ENCODE measurements at regions not wholly inside any gene's neighbourhood (a gene's known extent, or its start where the extent isn't known, plus 50 kb on each side); places are given as distances from the start of the nearest gene placed in this dataset.
A peak's percentile ranks its signal among the peaks of the same experiment; 100 is the strongest.

DNA sequence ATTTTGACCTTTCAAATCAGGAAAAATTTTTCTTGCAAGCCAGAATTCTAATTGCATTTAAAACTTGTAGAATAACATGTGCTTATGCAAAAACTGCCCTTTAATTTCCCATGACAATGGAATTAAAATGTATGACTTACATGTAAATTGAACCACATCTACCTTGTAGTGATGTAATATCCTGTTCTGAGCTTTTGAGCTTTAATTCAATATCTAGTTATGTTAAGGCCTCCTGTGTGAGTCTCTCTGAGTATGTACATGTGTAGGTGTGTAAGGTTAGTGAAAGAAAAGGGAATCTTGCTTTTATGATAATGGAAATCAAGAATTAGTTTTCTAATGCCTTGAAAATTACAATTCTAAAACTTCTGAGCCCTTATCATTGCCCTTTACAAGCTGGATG lies 344.8 kb upstream of the AKR1E2 start:
- ATAC-seq (no peak), DNase-seq (no peak)
- no peaks in the 10 kb centered on the region for H3K27me3 ChIP-seq (ENCODE audit: control insufficient read depth, insufficient read depth, low read length)
- no peaks in the 10 kb centered on the region for H3K9me3 ChIP-seq (ENCODE audit: control insufficient read depth, insufficient read depth, low read length)
- Mint-ChIP-seq H3K36me3 (no peaks in the 10 kb centered on the region), H3K27me3 (ENCODE audit: low read depth in 2 of 2) (peaks cover 0 to 5% of the 10 kb centered on the region in 2 donors), H3K4me3 (no peak overlapping the region), H3K9me3 (no peaks in the 10 kb centered on the region), H3K4me1 (peaks cover 0 to 4% of the 10 kb centered on the region in 2 donors), H3K27ac (no peak overlapping the region)
- TF ChIP-seq, protein P1, sequence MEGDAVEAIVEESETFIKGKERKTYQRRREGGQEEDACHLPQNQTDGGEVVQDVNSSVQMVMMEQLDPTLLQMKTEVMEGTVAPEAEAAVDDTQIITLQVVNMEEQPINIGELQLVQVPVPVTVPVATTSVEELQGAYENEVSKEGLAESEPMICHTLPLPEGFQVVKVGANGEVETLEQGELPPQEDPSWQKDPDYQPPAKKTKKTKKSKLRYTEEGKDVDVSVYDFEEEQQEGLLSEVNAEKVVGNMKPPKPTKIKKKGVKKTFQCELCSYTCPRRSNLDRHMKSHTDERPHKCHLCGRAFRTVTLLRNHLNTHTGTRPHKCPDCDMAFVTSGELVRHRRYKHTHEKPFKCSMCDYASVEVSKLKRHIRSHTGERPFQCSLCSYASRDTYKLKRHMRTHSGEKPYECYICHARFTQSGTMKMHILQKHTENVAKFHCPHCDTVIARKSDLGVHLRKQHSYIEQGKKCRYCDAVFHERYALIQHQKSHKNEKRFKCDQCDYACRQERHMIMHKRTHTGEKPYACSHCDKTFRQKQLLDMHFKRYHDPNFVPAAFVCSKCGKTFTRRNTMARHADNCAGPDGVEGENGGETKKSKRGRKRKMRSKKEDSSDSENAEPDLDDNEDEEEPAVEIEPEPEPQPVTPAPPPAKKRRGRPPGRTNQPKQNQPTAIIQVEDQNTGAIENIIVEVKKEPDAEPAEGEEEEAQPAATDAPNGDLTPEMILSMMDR (IDR thresholded peaks at IDR 0.05): no peak
- no peaks in the 10 kb centered on the region for H3K4me1 ChIP-seq (ENCODE audit: control insufficient read depth, insufficient read depth, low read length)
- H3K36me3 ChIP-seq (ENCODE audit: control insufficient read depth, insufficient read depth, low read length): no peaks in the 10 kb centered on the region
- intact Hi-C loops (cut with micrococcal nuclease): no loop called here
- no peak overlapping the region for H3K27ac ChIP-seq (ENCODE audit: low read length)
- no peak overlapping the region for H3K4me3 ChIP-seq (ENCODE audit: low read length)

- Histone ChIP-seq H3K9me3 (ENCODE audit: control insufficient read depth, insufficient read depth, low read length) (no peaks in the 10 kb centered on the region), H3K27me3 (ENCODE audit: control insufficient read depth, insufficient read depth, low read length) (no peaks in the 10 kb centered on the region), H3K36me3 (ENCODE audit: control insufficient read depth, insufficient read depth, low read length) (no peaks in the 10 kb centered on the region), H3K4me1 (ENCODE audit: control insufficient read depth, insufficient read depth, low read length) (no peaks in the 10 kb centered on the region), H3K4me3 (ENCODE audit: low read length) (no peak overlapping the region), H3K27ac (ENCODE audit: low read length) (no peak overlapping the region)
- ATAC-seq: no peak
- Mint-ChIP-seq H3K4me1 (peaks cover 0 to 4% of the 10 kb centered on the region in 2 donors), H3K4me3 (no peak overlapping the region), H3K9me3 (no peaks in the 10 kb centered on the region), H3K27me3 (ENCODE audit: low read depth in 2 of 2) (peaks cover 0 to 7% of the 10 kb centered on the region in 2 donors), H3K36me3 (no peaks in the 10 kb centered on the region), H3K27ac (no peak overlapping the region)
- DNase-seq: no peak
- WGBS (ENCODE audit: insufficient coverage): 91% methylated on average over 5 of the region's 5 CpGs
- intact Hi-C loops (cut with micrococcal nuclease): no loop called here
- TF ChIP-seq, protein P1 (IDR thresholded peaks at IDR 0.05): no peak
Observed at GRCh38 chr10:4479342-4479741, 346.7 kb upstream of the AKR1E2 start.

GRCh38 chr10:4477664-4478063 lies 348.3 kb upstream of the AKR1E2 start:
- WGBS (ENCODE audit: insufficient coverage): 30% methylated on average over 3 of the region's 4 CpGs
- H3K4me1 Mint-ChIP-seq: peaks cover 0 to 4% of the 10 kb centered on the region in 2 donors

More at GRCh38 chr10:4477664-4478063, 348.3 kb upstream of the AKR1E2 start:
- H3K4me3 ChIP-seq (ENCODE audit: low read length): no peak overlapping the region
- Mint-ChIP-seq H3K4me3 (no peak overlapping the region), H3K36me3 (no peaks in the 10 kb centered on the region), H3K9me3 (no peaks in the 10 kb centered on the region), H3K27ac (no peak overlapping the region), H3K27me3 (ENCODE audit: low read depth in 2 of 2) (peaks cover 6 to 13% of the 10 kb centered on the region in 2 donors)
- no peaks in the 10 kb centered on the region for H3K36me3 ChIP-seq (ENCODE audit: control insufficient read depth, insufficient read depth, low read length)
- DNase-seq (no peak), ATAC-seq (peak in 1 of 3 donors; percentile 28)
- no peak overlapping the region for H3K27ac ChIP-seq (ENCODE audit: low read length)
- intact Hi-C loops (cut with micrococcal nuclease): no loop called here
- no peaks in the 10 kb centered on the region for H3K27me3 ChIP-seq (ENCODE audit: control insufficient read depth, insufficient read depth, low read length)
- H3K9me3 ChIP-seq (ENCODE audit: control insufficient read depth, insufficient read depth, low read length): no peaks in the 10 kb centered on the region
- TF ChIP-seq, protein P1 (IDR thresholded peaks at IDR 0.05): no peak
- no peaks in the 10 kb centered on the region for H3K4me1 ChIP-seq (ENCODE audit: control insufficient read depth, insufficient read depth, low read length)

Data from natural killer cell (primary cell).